Gastroesophageal sphincter (tissue), 3 donors: ENCODE measurements at regions not wholly inside any gene's neighbourhood (a gene's known extent, or its start where the extent isn't known, plus 50 kb on each side); places are given as distances from the start of the nearest gene placed in this dataset.

Experiments used
- EP300 ChIP-seq: sonication (generic); formaldehyde crosslinking; IDR thresholded peaks from one replicate; pipeline ENCODE4 v1.6.1; 2017; ENCODE audit warnings: antibody characterized with exemption, mild to moderate bottlenecking
- POLR2A ChIP-seq, 2 donors: fragments of 450-650 bp; IDR thresholded peaks; one replicate each; pipeline ENCODE4 v1.6.1; 2017; ENCODE audit warnings: antibody characterized with exemption in 2 of 2, mild to moderate bottlenecking in 2 of 2, moderate library complexity in 1 of 2
- POLR2AphosphoS5 ChIP-seq: sonication (generic); formaldehyde crosslinking; IDR thresholded peaks from one replicate; pipeline ENCODE4 v1.6.1; 2017; ENCODE audit warnings: antibody characterized with exemption
- TF ChIP-seq, protein P1 (sequence below), 4 experiments: fragments of 200-600 bp in 2 of 4; fragments of 450-650 bp in 2 of 4; sonication (generic) in 1 of 4; IDR thresholded peaks; one replicate each; pipeline ENCODE4 v1.5.1; 2017 to 2019; ENCODE audit warnings: antibody characterized with exemption in 4 of 4, mild to moderate bottlenecking in 2 of 4, moderate library complexity in 2 of 4

DNA sequence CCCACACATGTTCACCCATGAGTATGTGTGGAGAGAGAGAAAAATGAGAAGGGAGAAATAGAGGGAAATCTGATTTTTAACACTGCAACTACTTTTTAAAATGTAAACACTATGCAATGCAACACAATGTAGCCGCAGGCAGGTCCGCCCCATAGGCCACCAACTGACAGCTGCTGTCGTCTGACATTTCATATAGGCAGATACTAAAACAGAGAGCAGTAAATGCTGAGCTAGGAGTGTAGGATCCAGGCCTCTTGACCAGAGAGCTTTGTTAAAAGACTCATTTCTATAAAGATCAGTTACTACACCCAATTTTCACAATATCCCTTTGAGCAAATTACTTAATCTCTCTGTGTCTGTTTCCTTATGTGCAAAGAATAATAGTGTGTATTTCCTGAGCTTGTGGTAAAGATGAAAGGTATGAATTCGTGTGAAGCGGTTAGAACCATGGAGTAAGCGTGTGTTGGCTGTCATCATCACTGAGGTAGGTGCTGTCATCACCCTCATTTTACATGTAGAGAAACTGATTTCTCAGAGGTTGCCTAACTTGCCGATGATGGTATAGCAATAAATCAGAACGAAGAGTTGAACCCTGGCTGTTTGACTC lies 55.2 kb upstream of the PDE8B start:
- TF ChIP-seq POLR2AphosphoS5 (no peak), EP300 (no peak), POLR2A (IDR thresholded peaks at IDR 0.05) (no peak)
- TF ChIP-seq, protein P1, sequence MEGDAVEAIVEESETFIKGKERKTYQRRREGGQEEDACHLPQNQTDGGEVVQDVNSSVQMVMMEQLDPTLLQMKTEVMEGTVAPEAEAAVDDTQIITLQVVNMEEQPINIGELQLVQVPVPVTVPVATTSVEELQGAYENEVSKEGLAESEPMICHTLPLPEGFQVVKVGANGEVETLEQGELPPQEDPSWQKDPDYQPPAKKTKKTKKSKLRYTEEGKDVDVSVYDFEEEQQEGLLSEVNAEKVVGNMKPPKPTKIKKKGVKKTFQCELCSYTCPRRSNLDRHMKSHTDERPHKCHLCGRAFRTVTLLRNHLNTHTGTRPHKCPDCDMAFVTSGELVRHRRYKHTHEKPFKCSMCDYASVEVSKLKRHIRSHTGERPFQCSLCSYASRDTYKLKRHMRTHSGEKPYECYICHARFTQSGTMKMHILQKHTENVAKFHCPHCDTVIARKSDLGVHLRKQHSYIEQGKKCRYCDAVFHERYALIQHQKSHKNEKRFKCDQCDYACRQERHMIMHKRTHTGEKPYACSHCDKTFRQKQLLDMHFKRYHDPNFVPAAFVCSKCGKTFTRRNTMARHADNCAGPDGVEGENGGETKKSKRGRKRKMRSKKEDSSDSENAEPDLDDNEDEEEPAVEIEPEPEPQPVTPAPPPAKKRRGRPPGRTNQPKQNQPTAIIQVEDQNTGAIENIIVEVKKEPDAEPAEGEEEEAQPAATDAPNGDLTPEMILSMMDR (IDR thresholded peaks at IDR 0.05), result no peak
